A204.1 (cell line): ENCODE measurements at regions not wholly inside any gene's neighbourhood (a gene's known extent, or its start where the extent isn't known, plus 50 kb on each side); places are given as distances from the start of the nearest gene placed in this dataset.

Source experiments
- FAIRE-seq: peaks from 2 replicates; lab custom pipeline; 2012; peaks lifted over from hg19 to GRCh38; lab: Jason Lieb, UNC

DNA sequence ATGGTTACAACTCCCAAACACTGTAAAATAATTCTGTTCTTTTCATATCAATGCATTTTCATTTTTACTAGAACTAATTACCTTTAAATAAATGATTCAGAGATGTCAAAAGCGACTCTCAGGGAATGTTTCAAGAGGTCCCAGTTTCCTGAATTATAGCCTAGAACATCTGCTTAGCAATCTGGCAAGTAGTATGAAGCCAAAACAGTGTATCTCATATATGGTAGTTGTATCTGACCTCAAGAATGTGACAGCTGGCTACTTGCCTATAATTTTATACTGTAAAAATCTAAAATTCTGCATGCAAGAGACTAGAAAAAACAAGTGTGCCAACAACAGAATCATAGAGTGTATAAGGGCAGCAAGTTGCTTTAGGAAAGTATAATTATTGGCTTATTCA lies 187.7 kb upstream of the POU5F2 start:
- FAIRE-seq = no peak

DNA sequence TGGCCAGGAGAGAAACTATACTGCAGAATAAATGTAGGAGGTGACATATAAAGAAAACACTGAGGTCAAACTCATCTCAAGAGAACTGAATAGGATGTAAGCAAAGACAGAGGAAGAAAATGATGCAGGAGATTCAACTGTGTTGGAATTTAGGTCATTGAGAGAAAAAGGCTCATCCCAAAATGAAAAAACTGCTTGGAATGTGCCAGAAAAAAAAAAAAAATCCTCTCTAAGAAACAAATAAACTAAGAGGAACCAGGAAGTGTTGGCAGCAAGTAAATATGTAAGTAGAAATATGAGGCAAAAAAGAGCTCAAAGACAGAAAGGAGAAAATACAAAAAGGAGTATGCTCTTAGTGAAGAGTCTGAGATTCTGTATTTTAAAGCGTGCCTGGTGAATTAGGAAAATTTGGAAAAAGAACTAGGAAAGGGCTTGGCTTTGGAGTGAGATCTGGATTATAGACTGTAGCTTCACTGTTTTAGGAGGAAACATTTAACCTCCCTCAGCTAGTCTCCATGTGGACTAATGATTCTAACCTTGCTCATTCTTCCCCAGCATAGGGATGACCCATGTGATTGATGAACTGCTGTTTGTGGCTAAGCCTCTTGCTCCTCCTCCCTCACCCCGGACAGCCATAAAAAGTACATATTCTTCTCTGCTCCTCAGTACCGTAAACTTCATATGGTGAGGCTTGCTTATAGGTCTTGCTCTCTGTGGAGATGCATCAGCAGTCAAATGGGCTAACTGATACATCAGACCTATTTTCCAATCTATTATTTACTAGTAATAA lies 185.6 kb upstream of the POU5F2 start:
- FAIRE-seq = no peak

GRCh38 chr5:93925321-93925720 lies 183.9 kb upstream of the POU5F2 start:
- no peak for FAIRE-seq

DNA sequence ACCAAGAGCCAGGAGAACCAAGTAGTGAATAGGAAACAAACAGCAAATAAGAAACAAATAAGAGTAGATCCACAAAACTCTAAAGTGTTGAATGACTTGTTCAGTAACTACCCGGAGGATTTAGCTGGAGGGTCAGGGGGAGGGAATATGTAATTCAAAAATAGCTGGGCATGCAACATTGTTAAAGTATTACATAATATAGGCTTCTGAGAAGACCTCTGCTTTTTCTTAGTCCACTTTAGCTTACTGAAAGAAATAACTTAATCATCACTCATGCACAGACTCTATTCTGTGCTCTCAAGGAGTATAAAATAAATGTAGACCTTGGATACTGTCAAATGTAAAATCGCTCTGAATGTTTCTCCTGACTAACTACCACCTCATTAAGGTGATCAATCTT lies 183.2 kb upstream of the POU5F2 start:
- FAIRE-seq = no peak

DNA sequence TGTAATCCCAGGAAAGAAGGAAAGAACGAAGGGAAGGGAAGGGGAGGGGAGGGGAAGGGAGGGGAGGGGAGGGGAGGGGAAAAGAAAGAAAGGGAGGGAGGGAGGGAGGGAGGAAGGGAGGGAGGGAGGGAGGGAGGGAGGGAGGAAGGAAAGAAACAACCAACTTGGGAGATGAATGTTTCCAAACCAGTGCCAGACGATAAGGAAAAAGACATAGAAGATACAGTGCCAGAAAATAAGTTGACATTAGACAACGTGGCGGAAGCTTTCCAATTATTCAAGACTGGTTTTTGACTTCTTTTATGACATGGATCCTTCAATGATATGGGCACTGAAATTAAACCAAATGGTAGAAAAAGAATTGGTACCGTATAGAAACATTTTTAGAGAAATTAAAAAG lies 181.2 kb upstream of the POU5F2 start:
- no peak for FAIRE-seq

- no peak for FAIRE-seq
Measured at GRCh38 chr5:93921001-93921400, 179.6 kb upstream of the POU5F2 start.

DNA sequence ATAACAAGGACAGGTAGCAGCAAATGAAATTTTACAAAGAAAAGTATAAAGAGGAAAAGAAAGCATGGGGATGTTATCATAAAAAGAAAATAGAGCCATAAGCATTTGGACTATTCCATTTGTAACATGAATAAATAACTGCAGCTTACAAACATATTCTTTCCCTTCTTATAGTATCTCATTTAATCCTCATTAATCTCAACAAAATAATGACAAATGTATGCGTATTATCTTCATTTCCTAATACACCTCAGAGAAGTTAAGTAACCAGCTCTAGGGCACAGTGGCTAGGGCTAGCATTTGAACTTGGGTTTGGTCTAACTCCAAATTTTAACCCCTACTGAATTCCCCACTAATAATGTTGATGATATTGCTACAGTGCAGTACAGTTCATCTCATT lies 175.5 kb upstream of the POU5F2 start:
- no peak for FAIRE-seq

DNA sequence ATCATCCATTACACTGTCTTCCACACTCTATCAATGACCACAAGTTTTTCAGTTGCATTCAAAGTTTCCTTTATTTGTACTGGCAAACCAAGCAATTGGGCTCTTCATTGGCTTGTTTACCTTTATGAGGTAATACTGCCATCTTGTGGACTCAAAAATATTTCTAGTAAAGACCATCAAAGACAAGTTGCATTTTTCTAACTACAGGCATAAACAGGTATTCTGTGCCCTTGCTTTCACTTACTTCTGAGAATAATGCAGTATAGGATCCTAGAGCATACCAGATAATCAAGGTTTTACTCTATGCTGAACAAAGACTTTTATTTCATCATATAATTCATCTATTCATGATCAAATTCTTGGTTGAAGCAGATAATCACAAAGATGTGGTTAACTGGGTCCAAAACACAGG lies 173.7 kb upstream of the POU5F2 start:
- peak; percentile 83 for FAIRE-seq

- FAIRE-seq = no peak
Measured at GRCh38 chr5:93911609-93912008, 170.2 kb upstream of the POU5F2 start.

- no peak for FAIRE-seq
Measured at GRCh38 chr5:93909356-93909755, 168.0 kb upstream of the POU5F2 start.

DNA sequence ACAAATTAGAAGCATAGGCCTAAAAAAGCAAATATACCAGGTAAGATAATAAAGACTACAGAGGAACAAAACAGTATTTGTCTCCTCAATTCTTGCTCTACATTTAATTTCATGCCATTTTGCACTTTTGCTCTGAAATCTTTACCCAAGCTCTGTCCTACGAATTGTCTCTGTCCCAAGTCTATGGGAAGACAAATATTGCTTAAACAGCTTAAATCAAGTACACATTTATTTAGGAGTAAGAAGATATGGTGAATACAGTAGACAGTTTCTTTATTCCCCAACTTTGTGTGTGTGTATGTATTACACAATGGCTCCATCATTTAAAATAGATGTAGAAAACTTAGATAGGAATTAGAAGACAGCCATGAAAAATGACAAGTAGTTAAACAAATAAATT lies 163.5 kb upstream of the POU5F2 start:
- no peak for FAIRE-seq

DNA sequence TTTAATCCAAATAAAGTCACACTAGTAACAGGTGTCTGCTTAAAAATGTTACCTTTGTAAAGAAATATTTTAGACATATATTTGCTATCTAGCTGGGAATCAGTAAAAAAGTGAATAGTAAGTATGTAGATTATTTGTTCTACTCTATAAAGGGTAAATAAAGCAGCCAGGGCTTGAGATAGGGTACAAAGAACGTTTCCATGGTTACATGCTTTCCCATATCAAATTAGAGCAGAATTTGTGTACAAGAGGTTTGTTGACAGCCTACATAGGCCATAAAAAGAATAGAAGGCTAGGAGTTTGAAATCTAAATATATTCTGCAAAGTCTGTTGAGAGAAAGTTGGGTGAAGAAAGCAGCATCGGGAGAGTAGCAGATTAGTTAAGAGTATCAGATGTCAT lies 160.9 kb upstream of the POU5F2 start:
- no peak for FAIRE-seq

DNA sequence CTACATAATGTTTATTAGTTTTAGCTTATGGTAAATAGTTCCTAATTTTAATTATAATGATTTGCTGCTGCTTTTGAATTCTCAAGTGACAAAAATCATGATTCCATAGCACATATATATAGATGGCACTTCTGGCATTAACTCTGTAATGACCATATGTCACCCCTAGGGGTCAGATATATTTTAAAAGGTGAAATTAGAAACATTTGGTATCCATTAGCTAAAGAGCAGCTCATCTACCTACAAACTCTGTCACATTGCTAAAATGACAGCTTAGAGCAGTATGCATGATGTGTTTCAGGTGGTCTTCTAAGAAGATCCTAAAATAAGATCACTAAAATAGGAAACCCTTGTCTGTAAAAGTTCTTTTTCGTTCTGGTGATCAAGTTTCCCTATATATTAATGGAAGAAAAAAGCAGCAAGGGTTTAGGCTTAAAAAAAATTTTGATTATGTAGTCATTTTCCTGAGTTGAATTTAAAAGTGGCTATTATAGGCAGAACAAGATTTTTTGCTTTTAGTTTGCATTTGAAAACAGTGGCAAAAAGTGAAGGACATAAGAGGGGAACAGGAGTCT lies 157.7 kb upstream of the POU5F2 start:
- no peak for FAIRE-seq

DNA sequence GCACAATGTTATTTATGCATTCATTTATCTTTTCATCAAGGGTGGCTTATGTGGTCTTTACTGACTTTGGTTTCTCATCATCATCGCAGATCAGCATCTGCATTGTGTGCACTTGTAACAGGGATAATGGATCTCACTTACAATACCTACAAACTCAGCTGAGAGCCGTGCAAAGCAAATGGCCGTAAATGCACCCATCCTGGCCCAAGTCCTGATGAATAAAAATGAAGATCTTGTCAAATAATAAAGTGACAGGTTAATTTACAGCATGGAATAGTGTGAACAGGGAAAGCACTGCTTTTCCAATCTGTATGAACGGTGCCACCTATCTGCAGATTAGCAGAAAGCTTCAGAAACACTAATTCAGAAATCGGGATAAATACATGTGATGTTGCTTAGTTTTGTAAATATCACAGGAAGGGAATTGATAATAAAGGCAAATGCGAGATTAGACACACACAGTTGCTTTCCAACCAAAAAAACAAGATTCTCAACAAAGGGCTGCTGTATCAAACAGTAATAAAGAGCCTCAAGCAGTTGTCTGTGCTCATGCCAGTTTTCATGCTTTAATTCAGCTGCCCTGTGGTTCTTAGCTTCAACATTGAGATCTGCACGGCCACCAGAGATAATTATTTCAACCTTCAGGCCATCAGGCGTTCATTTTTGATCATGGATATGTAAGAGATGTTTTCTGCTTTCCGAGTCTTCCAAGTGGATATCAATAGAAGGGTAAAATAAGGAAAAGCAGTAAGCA lies 153.4 kb upstream of the POU5F2 start:
- FAIRE-seq = peak; percentile 76

DNA sequence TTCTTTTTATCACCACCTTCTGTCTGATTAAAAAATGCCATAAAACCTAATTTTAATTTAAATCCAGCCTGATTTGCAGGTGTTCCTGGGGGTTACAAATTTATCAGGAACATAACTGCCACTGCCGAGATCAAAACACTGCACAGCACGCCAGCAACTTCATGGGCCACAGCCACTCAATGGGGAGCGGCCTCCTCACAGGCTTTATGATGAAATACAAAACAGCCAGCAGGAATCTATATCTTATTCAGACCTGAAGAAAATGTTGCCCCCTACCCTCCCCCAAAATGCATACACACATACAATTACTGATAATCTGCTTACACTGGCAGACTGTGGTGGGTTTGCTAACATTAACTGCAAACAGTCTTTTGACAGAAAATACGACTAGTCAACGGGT lies 151.7 kb upstream of the POU5F2 start:
- no peak for FAIRE-seq

- FAIRE-seq = no peak
Measured at GRCh38 chr5:93892481-93892880, 151.1 kb upstream of the POU5F2 start.

GRCh38 chr5:93891491-93892480 lies 150.4 kb upstream of the POU5F2 start:
- FAIRE-seq = no peak

- FAIRE-seq = no peak
Measured at GRCh38 chr5:93890657-93891056, 149.3 kb upstream of the POU5F2 start.

- FAIRE-seq = no peak
Measured at GRCh38 chr5:93887678-93888077, 146.3 kb upstream of the POU5F2 start.

- no peak for FAIRE-seq
Measured at GRCh38 chr5:93886917-93887361, 145.5 kb upstream of the POU5F2 start.

DNA sequence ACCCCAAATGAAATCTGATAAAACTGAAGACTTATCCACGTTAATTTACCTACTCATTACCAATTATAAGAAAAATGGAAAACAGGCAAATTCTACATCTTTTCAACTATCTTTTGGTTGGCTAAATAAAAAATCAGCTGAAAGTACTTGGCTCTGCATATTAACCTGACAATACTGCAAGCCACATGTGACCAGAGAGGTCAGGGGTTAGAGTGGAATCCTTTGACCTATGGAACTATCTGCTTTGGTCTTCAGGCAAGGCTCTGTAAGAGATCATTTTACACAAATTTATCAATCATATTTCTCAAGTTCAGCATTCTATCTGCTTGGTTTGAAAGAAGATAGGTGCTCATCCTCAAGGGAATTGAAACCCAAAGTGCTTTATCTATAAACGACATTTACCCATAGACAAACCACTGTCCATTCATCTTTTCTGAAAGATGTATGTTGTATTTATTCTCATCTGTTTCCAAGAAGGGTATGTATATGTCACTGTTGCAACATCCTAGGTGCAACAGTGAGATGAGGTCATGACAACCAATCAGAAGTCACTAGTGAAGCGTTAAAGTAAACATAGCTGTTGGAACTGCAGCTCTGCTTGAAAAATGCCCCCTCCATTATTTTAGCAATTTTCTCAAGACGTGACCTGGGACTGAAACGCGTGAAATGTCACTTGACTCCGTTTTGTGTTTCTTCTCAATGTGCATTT lies 144.9 kb upstream of the POU5F2 start:
- FAIRE-seq = no peak

- no peak for FAIRE-seq
Measured at GRCh38 chr5:93884254-93884653, 142.9 kb upstream of the POU5F2 start.
